H7 (cell line): ENCODE measurements at regions not wholly inside any gene's neighbourhood (a gene's known extent, or its start where the extent isn't known, plus 50 kb on each side); places are given as distances from the start of the nearest gene placed in this dataset.
A peak's percentile ranks its signal among the peaks of the same experiment; 100 is the strongest.

ENCODE experiments used
- DNase-seq: peaks from one replicate; pipeline ENCODE4 v3.0.0; 2012
- H3K27me3 ChIP-seq: 2 replicates; pipeline ENCODE4 v1.6.0; 2011; ENCODE audit warnings: mild to moderate bottlenecking, low read length; ENCODE audit not compliant: control insufficient read depth, insufficient read depth
- H3K36me3 ChIP-seq: replicated peaks from 2 replicates; pipeline ENCODE4 v1.5.1; 2011; ENCODE audit warnings: low read length; ENCODE audit not compliant: control insufficient read depth, insufficient read depth
- H3K4me3 ChIP-seq: 2 replicates; pipeline ENCODE4 v1.5.1; 2011; ENCODE audit warnings: low read depth, mild to moderate bottlenecking, control low read depth, low read length, moderate library complexity; ENCODE audit not compliant: insufficient read depth

DNA sequence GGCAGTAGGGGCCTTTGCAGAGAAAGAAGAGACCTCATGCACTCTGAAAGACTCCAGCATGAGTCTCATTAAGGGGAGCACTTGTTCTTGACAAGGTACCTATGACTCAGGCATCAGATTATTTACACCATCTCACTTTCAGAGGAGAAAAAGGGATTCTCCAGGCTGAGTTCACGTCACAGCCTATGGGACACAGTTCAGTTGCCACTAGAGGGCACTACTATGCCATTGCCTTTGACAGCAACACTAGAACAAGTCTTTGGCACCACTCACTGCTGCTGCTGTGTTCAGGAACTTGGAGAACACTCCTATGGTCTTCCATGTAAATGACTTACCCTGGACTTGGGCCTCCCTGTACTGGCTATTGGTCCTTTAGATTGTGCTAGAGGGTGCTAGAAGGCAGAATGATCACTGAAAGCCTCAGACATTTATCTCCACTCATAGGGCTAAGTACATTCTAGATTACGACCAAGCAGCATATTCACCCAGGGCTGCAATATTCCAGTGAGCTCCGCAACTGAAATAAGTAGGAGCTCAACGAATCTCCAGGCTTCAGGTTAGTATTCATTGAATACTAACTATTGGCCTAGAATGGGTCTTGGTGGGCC is 225.1 kb upstream of the CA10 start:
- no peaks in the 10 kb centered on the region for H3K36me3 ChIP-seq
- no peak overlapping the region for H3K4me3 ChIP-seq
- H3K27me3 ChIP-seq: no peaks in the 10 kb centered on the region
- peak; percentile 50 for DNase-seq

DNA sequence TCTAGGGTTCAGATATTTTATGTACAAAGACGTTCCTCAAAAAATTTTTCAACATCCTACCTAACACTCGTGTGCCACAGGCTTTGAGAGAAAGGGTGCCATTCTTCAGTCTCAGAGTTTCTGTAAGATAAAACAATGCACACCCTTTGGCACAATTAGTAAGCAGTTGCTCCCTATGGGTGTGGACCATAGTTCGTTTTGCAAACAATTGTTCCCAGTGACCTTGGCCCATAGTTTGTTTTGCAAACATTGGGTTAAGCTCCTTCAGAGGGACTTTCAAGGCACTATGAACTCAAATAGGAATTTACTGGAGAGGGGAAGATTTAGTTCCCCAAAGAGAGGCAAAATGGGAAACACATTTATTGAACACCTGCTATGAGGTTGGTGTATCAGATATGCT is 220.3 kb upstream of the CA10 start:
- Histone ChIP-seq H3K36me3 (no peaks in the 10 kb centered on the region), H3K4me3 (no peak overlapping the region)
- DNase-seq: no peak

GRCh38 chr17:52376137-52376536 is 217.6 kb upstream of the CA10 start:
- Histone ChIP-seq H3K27me3 (no peaks in the 10 kb centered on the region), H3K36me3 (no peaks in the 10 kb centered on the region), H3K4me3 (no peak overlapping the region)
- peak; percentile 11 for DNase-seq

More for the DNA sequence above, 220.3 kb upstream of the CA10 start:
- H3K27me3 ChIP-seq: no peaks in the 10 kb centered on the region

- DNase-seq: no peak
- Histone ChIP-seq H3K4me3 (no peak overlapping the region), H3K27me3 (no peaks in the 10 kb centered on the region), H3K36me3 (no peaks in the 10 kb centered on the region)
Measured at GRCh38 chr17:52368886-52369285, 210.4 kb upstream of the CA10 start.

GRCh38 chr17:52357854-52358253 is 199.3 kb upstream of the CA10 start:
- DNase-seq: no peak
- Histone ChIP-seq H3K36me3 (no peaks in the 10 kb centered on the region), H3K4me3 (no peak overlapping the region), H3K27me3 (no peaks in the 10 kb centered on the region)

DNA sequence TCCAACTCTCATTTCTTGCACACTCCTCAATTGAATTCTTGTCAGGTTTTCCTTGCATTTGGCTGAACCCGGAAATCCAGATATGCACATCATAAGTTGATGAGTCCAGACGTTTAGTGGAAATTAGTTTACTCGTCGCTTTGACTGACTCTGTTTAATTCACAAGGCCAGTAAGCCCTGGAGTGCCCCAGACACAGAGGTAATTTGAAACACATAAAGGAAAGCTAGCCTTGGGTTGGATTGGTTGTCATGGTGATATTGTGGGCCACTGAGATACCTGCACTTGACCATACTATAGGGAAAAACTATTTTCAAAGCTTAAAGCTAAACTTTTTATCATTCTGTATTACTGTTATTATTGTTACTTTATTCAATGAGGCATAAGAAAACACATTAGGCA is 178.3 kb upstream of the CA10 start:
- Histone ChIP-seq H3K27me3 (no peaks in the 10 kb centered on the region), H3K36me3 (no peaks in the 10 kb centered on the region), H3K4me3 (no peak overlapping the region)
- DNase-seq: no peak

- Histone ChIP-seq H3K4me3 (no peak overlapping the region), H3K27me3 (no peaks in the 10 kb centered on the region), H3K36me3 (no peaks in the 10 kb centered on the region)
- DNase-seq: no peak
Measured at GRCh38 chr17:52306314-52306713, 147.8 kb upstream of the CA10 start.

- Histone ChIP-seq H3K36me3 (no peaks in the 10 kb centered on the region), H3K4me3 (no peak overlapping the region), H3K27me3 (no peaks in the 10 kb centered on the region)
- no peak for DNase-seq
Measured at GRCh38 chr17:52298881-52299280, 140.4 kb upstream of the CA10 start.

GRCh38 chr17:52297230-52298010 is 138.9 kb upstream of the CA10 start:
- no peaks in the 10 kb centered on the region for H3K27me3 ChIP-seq
- no peak overlapping the region for H3K4me3 ChIP-seq
- DNase-seq: no peak
- H3K36me3 ChIP-seq: no peaks in the 10 kb centered on the region

DNA sequence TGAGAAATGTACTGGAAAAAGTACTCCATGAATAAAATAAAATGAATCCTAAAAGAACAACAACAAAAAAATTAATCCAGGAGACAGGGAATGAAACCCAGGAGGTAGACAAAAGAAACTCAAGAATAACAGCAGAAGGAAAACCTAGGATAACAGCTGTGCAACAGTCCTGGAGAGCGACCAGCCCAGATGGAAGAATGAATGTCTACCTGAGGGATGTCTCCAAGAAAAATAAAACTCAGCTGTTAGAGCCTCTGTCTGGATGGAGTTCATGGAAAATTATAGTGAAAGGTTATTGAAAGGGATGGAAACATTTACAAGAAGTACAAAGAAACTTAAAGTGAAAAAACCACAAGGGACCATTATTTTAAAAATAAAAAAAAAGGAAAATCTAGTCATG is 135.8 kb upstream of the CA10 start:
- Histone ChIP-seq H3K4me3 (no peak overlapping the region), H3K36me3 (no peaks in the 10 kb centered on the region), H3K27me3 (no peaks in the 10 kb centered on the region)
- DNase-seq: no peak

- no peak overlapping the region for H3K4me3 ChIP-seq
- no peaks in the 10 kb centered on the region for H3K36me3 ChIP-seq
- no peak for DNase-seq
- no peaks in the 10 kb centered on the region for H3K27me3 ChIP-seq
Measured at GRCh38 chr17:52287611-52288010, 129.1 kb upstream of the CA10 start.

DNA sequence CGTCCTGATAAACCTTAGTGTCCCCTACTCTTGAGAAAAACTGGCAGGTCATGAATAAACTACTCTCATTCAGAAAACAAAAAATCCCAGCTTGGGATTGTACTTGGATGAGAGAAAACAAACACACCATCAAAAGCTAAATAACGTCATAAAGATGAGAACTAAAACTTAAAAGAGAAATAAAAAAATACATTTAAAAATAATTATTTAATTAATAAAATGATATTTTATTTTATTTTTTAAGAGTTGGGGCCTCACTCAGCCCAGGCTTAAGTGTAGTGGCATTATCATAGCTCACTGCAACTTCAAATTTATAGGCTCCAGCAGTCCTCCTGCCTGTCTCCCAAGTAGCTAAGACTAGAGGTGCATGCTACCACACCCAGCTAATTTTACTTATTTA is 125.4 kb upstream of the CA10 start:
- no peaks in the 10 kb centered on the region for H3K36me3 ChIP-seq
- no peak overlapping the region for H3K4me3 ChIP-seq
- no peak for DNase-seq
- no peaks in the 10 kb centered on the region for H3K27me3 ChIP-seq

GRCh38 chr17:52276381-52277008 is 118.0 kb upstream of the CA10 start:
- no peak for DNase-seq
- Histone ChIP-seq H3K36me3 (no peaks in the 10 kb centered on the region), H3K27me3 (no peaks in the 10 kb centered on the region), H3K4me3 (no peak overlapping the region)

DNA sequence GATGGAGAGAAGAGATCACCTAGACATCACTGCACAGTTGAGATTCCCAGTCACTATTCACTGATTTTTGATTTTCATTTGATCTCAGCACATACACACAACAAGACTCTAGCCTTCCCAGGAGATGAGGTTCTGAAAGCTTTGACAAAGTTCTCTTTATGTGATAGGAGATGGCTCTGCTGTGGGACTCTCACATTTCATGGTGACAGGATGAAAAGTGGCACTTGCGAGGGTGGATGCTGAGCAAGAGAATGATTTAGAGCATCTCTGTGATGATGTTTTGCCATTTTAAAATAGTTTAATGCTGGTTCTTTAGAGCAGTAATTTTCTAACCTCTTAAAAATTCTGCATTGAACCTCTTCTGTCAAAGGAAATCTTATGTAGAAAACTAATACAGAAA is 113.3 kb upstream of the CA10 start:
- no peaks in the 10 kb centered on the region for H3K36me3 ChIP-seq
- no peak overlapping the region for H3K4me3 ChIP-seq
- no peaks in the 10 kb centered on the region for H3K27me3 ChIP-seq
- DNase-seq: no peak

GRCh38 chr17:52255347-52255746 is 96.8 kb upstream of the CA10 start:
- Histone ChIP-seq H3K27me3 (no peaks in the 10 kb centered on the region), H3K36me3 (no peaks in the 10 kb centered on the region), H3K4me3 (no peak overlapping the region)
- DNase-seq: no peak
